A673 (cell line): ENCODE measurements at regions not wholly inside any gene's neighbourhood (a gene's known extent, or its start where the extent isn't known, plus 50 kb on each side); places are given as distances from the start of the nearest gene placed in this dataset.
A peak's percentile ranks its signal among the peaks of the same experiment; 100 is the strongest.

Experiments used
- BruUV-seq: library from RNA; stranded (reverse); fragments of 400-500 nt; replicated peaks from 2 replicates; lab custom pipeline; 2021; lab: Mats Ljungman, UMichigan
- CTCF ChIA-PET: fragments of 300-600 bp; sonication (Branson Sonifier 250); formaldehyde crosslinking; loops from one replicate; lab custom pipeline; 2022; ENCODE audit warnings: antibody characterized with exemption; lab: Charles Lee
- POLR2A ChIA-PET: fragments of 300-600 bp; sonication (Branson Sonifier 250); formaldehyde crosslinking; loops from one replicate; lab custom pipeline; 2022; ENCODE audit warnings: antibody characterized with exemption; ENCODE audit not compliant: low non-redundant PET; lab: Charles Lee
- DNase-seq: peaks from one replicate; pipeline ENCODE4 v3.0.0-alpha.2; 2015; ENCODE audit warnings: low spot score
- H3K27ac ChIP-seq: fragments of 200-600 bp; sonication (generic); 2 replicates; pipeline ENCODE4 v1.5.1; 2016; ENCODE audit warnings: mixed run types, low read depth, mild to moderate bottlenecking, mixed read lengths, antibody characterized with exemption, low read length; ENCODE audit not compliant: poor library complexity, severe bottlenecking
- H3K27me3 ChIP-seq: fragments of 200-600 bp; sonication (generic); replicated peaks from 2 replicates; pipeline ENCODE4 v1.6.1; 2017; ENCODE audit warnings: mixed run types, low read depth, mild to moderate bottlenecking, mixed read lengths, antibody characterized with exemption, low read length; ENCODE audit not compliant: insufficient read depth, poor library complexity
- H3K36me3 ChIP-seq: fragments of 200-600 bp; sonication (generic); 2 replicates; pipeline ENCODE4 v1.6.1; 2016; ENCODE audit warnings: mixed run types, mild to moderate bottlenecking, mixed read lengths, antibody characterized with exemption, low read length; ENCODE audit not compliant: insufficient read depth, poor library complexity, severe bottlenecking
- H3K4me1 ChIP-seq: fragments of 200-600 bp; sonication (generic); 2 replicates; pipeline ENCODE4 v1.6.1; 2017; ENCODE audit warnings: mixed run types, mild to moderate bottlenecking, mixed read lengths, antibody characterized with exemption, low read length; ENCODE audit not compliant: insufficient read depth, poor library complexity, severe bottlenecking
- H3K4me3 ChIP-seq: fragments of 200-600 bp; sonication (generic); 2 replicates; pipeline ENCODE4 v1.5.1; 2016; ENCODE audit warnings: low read depth, mixed run types, mild to moderate bottlenecking, mixed read lengths, low read length; ENCODE audit not compliant: poor library complexity, severe bottlenecking
- H3K9me3 ChIP-seq: fragments of 200-600 bp; sonication (generic); 2 replicates; pipeline ENCODE4 v1.6.1; 2016; ENCODE audit warnings: mixed run types, low read depth, mild to moderate bottlenecking, mixed read lengths, antibody characterized with exemption, low read length; ENCODE audit not compliant: poor library complexity, severe bottlenecking
- EZH2 ChIP-seq: fragments of 200-600 bp; sonication (generic); IDR thresholded peaks from 2 replicates; pipeline ENCODE4 v1.6.1; 2017; ENCODE audit warnings: borderline replicate concordance, low read depth, mild to moderate bottlenecking, mixed read lengths, antibody characterized with exemption, low read length; ENCODE audit not compliant: poor library complexity, severe bottlenecking
- intact Hi-C: fragments of 100-400 bp; cut with micrococcal nuclease; formaldehyde crosslinking; loops from one replicate; pipeline ENCODE4 v1.10.0; 2022; ENCODE audit not compliant: unreplicated experiment
- TF ChIP-seq, protein P1 (sequence below): fragments of 300-800, 200-600 bp; sonication (generic); conservative IDR thresholded peaks from 2 replicates; pipeline ENCODE4 v1.5.1; 2017; ENCODE audit warnings: low read depth, mild to moderate bottlenecking, antibody characterized with exemption, low read length, moderate library complexity, mixed read lengths

DNA sequence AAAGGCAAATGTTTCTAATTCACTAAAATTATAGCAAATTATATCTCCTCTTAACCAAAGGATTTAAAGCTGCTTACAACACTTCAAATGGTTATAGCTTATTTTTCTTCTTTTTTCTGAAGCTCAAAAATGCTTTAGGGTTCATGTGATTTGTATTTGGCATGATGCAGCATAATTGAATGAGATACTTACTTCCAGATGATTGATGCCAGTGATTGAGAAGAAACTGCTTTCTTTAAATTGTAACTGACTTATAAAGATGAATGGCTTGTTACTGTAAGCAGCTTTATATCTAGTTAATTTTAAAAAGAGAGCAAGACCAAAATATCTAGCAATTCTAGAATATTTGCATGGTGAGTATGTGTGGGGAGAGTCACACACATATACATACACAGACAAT lies 270.7 kb upstream of the THRB start:
- intact Hi-C loops, result no loop called here
- ChIA-PET CTCF (no interaction called here), POLR2A (no interaction called here)
- BruUV-seq, result no TSS peak
- no peak overlapping the region for H3K4me3 ChIP-seq
- no peak for DNase-seq
- no peaks in the 10 kb centered on the region for H3K9me3 ChIP-seq
- H3K27ac ChIP-seq, result no peak overlapping the region
- TF ChIP-seq EZH2, result no peak
- TF ChIP-seq, protein P1, sequence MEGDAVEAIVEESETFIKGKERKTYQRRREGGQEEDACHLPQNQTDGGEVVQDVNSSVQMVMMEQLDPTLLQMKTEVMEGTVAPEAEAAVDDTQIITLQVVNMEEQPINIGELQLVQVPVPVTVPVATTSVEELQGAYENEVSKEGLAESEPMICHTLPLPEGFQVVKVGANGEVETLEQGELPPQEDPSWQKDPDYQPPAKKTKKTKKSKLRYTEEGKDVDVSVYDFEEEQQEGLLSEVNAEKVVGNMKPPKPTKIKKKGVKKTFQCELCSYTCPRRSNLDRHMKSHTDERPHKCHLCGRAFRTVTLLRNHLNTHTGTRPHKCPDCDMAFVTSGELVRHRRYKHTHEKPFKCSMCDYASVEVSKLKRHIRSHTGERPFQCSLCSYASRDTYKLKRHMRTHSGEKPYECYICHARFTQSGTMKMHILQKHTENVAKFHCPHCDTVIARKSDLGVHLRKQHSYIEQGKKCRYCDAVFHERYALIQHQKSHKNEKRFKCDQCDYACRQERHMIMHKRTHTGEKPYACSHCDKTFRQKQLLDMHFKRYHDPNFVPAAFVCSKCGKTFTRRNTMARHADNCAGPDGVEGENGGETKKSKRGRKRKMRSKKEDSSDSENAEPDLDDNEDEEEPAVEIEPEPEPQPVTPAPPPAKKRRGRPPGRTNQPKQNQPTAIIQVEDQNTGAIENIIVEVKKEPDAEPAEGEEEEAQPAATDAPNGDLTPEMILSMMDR, result no peak
- no peaks in the 10 kb centered on the region for H3K36me3 ChIP-seq
- H3K4me1 ChIP-seq, result no peaks in the 10 kb centered on the region
- peaks cover 13% of the 10 kb centered on the region for H3K27me3 ChIP-seq

DNA sequence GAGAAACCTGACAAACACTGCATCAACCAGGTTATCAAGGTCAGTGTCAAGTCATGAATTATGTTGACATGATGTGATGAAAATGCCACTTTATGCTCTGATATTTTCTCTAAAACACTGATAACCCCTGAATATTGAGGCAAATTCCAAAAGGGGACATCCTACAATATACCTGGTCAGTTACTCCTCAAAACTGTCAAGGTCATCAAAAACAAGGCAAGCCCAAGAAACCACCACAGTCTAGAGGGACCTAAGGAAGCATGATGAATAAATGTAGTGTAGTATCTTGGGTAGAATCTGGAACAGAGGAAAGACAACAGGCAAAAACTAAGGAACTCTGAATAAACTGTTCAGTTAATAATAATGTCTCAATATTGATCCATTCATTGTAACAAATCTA lies 275.3 kb upstream of the THRB start:
- intact Hi-C loops, result loop anchor here (10.0 kb wide), 1 partner anchor 1085 kb away; no protein-coding TSS in a partner anchor
- DNase-seq, result no peak
- Histone ChIP-seq H3K4me1 (no peaks in the 10 kb centered on the region), H3K27me3 (peaks cover 18% of the 10 kb centered on the region), H3K9me3 (no peaks in the 10 kb centered on the region), H3K4me3 (no peak overlapping the region), H3K27ac (no peak overlapping the region), H3K36me3 (no peaks in the 10 kb centered on the region)
- no peak for TF ChIP-seq EZH2
- TF ChIP-seq, protein P1, result no peak
- BruUV-seq, result no TSS peak
- POLR2A ChIA-PET, result no interaction called here
- CTCF ChIA-PET, result no interaction called here

DNA sequence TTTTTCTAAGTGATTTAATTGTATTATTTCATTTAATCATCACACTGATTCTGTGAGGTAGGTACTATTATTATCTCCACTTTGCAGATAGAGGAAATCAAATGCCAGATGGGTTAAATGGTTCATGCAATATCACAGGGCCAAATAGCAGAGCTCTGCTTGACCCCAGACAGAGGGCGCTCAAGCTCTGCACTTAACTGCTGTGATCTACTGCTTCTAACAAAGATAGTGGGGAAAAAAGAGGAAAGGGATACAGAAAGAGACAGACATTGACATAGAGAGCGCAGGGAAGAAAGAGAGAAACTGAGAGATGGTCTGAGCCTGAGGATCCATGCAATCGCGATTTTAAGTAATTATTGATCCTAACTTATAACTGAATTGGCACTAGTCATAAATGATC lies 279.1 kb upstream of the THRB start:
- intact Hi-C loops, result loop anchor here (1.0 to 10.0 kb wide), 3 partner anchors 260 to 1081 kb away; no protein-coding TSS in a partner anchor
- peak; percentile 66 for DNase-seq
- H3K27ac ChIP-seq, result no peak overlapping the region
- H3K9me3 ChIP-seq, result no peaks in the 10 kb centered on the region
- peaks cover 15% of the 10 kb centered on the region for H3K27me3 ChIP-seq
- POLR2A ChIA-PET, result no interaction called here
- no peak for TF ChIP-seq EZH2
- TF ChIP-seq, protein P1, result peak; percentile 86
- H3K36me3 ChIP-seq, result no peaks in the 10 kb centered on the region
- CTCF ChIA-PET, result interaction anchor here (0.6 to 1.0 kb wide), 3 partner anchors 33 to 820 kb away, joined by 3 to 6 read pairs (median 3); no protein-coding TSS in a partner anchor
- no TSS peak for BruUV-seq
- H3K4me1 ChIP-seq, result no peaks in the 10 kb centered on the region
- H3K4me3 ChIP-seq, result no peak overlapping the region
